Ishikawa (cell line): ENCODE measurements at regions not wholly inside any gene's neighbourhood (a gene's known extent, or its start where the extent isn't known, plus 50 kb on each side); places are given as distances from the start of the nearest gene placed in this dataset.

Experiments
- CEBPB ChIP-seq: IDR thresholded peaks from 2 replicates; pipeline ENCODE4 v1.6.1; 2012
- CREB1 ChIP-seq: IDR thresholded peaks from 2 replicates; pipeline ENCODE4 v1.6.1; 2012; ENCODE audit warnings: low read depth
- RAD21 ChIP-seq: IDR thresholded peaks from 2 replicates; pipeline ENCODE4 v1.6.1; 2012; ENCODE audit warnings: low read depth
- REST ChIP-seq: IDR thresholded peaks from 2 replicates; pipeline ENCODE4 v1.6.1; 2012; ENCODE audit warnings: low read depth, mild to moderate bottlenecking
- YY1 ChIP-seq: IDR thresholded peaks from 2 replicates; pipeline ENCODE4 v1.6.1; 2012; ENCODE audit warnings: low read depth
- ZBTB7A ChIP-seq: IDR thresholded peaks from 2 replicates; pipeline ENCODE4 v1.6.1; 2012; ENCODE audit warnings: low read depth

GRCh38 chr2:186425576-186425975 lies 60.5 kb upstream of the ZC3H15 start:
- TF ChIP-seq CEBPB = no peak
- no peak for TF ChIP-seq REST
- TF ChIP-seq YY1 = no peak
- TF ChIP-seq ZBTB7A = no peak
- no peak for TF ChIP-seq CREB1
- no peak for TF ChIP-seq RAD21
